Esophagus muscularis mucosa (tissue), 4 donors: ENCODE measurements at regions not wholly inside any gene's neighbourhood (a gene's known extent, or its start where the extent isn't known, plus 50 kb on each side); places are given as distances from the start of the nearest gene placed in this dataset.

ENCODE experiments used
- DNase-seq: peaks from one replicate; pipeline ENCODE4 v3.0.0-alpha.2; 2017; ENCODE audit errors: extremely low spot score
- H3K27ac ChIP-seq, 4 donors: fragments of 200-600 bp; sonication (generic); replicated peaks in 1 of 4; 1 replicate in 3 of 4; 2 replicates in 1 of 4; pipeline ENCODE4 v1.5.1; 2016 to 2019; ENCODE audit warnings: mild to moderate bottlenecking in 1 of 4
- H3K27me3 ChIP-seq, 4 donors: fragments of 200-600 bp; sonication (generic); one replicate each; pipeline versions ENCODE4 v1.5.1 to v1.6.0; 2016 to 2019
- H3K36me3 ChIP-seq, 4 donors: fragments of 200-600 bp; sonication (generic); one replicate each; pipeline ENCODE4 v1.5.1; 2016 to 2019
- H3K4me1 ChIP-seq, 4 donors: fragments of 200-600 bp; sonication (generic); one replicate each; pipeline ENCODE4 v1.5.1; 2016 to 2019
- H3K4me3 ChIP-seq, 4 donors: fragments of 200-600 bp; sonication (generic); 1 replicate in 2 of 4; 2 replicates in 2 of 4; pipeline ENCODE4 v1.5.1; 2016 to 2019; ENCODE audit warnings: mild to moderate bottlenecking in 4 of 4, moderate library complexity in 1 of 4
- H3K9me3 ChIP-seq, 4 donors: fragments of 200-600 bp; sonication (generic); 1 replicate in 3 of 4; 2 replicates in 1 of 4; pipeline ENCODE4 v1.5.1; 2016 to 2019
- CTCF ChIP-seq, 3 experiments: fragments of 200-600 bp in 2 of 3; fragments of 450-650 bp in 1 of 3; sonication (generic) in 2 of 3; IDR thresholded peaks; one replicate each; pipeline ENCODE4 v1.5.1; 2017 to 2019; ENCODE audit warnings: antibody characterized with exemption in 3 of 3, mild to moderate bottlenecking in 2 of 3, moderate library complexity in 1 of 3
- EP300 ChIP-seq: sonication (generic); formaldehyde crosslinking; IDR thresholded peaks from one replicate; pipeline ENCODE4 v1.6.1; 2017; ENCODE audit warnings: antibody characterized with exemption
- POLR2A ChIP-seq: fragments of 450-650 bp; IDR thresholded peaks from one replicate; pipeline ENCODE4 v1.6.1; 2017; ENCODE audit warnings: antibody characterized with exemption, moderate library complexity, mild to moderate bottlenecking, low read depth
- POLR2AphosphoS5 ChIP-seq, 2 donors: sonication (generic); formaldehyde crosslinking; IDR thresholded peaks; one replicate each; pipeline ENCODE4 v1.6.1; 2017; ENCODE audit warnings: antibody characterized with exemption in 2 of 2
- WGBS: methylation state at CpG from one replicate; pipeline ENCODE4 v1.1.5; 2018; 5-methylcytosine and 5-hydroxymethylcytosine counted together
- intact Hi-C: fragments of 100-400 bp; cut with DNase I; formaldehyde crosslinking; loops from one replicate; pipeline ENCODE4 v1.15.1; 2023

GRCh38 chr15:62822228-62822627 lies 220.3 kb upstream of the TPM1 start:
- Histone ChIP-seq H3K27me3 (no peaks in the 10 kb centered on the region), H3K4me3 (no peak overlapping the region), H3K27ac (no peak overlapping the region), H3K36me3 (peaks cover 0 to 44% (median 21%) of the 10 kb centered on the region in 4 donors), H3K9me3 (no peaks in the 10 kb centered on the region), H3K4me1 (peaks cover 0 to 5% (median under 1%) of the 10 kb centered on the region in 4 donors)
- no peak for DNase-seq
- intact Hi-C loops = no loop called here
- 100% methylated on average over 4 of the region's 4 CpGs for WGBS
- TF ChIP-seq CTCF (IDR thresholded peaks at IDR 0.05) = no peak
- no peak for TF ChIP-seq POLR2AphosphoS5 (IDR thresholded peaks at IDR 0.05)
- TF ChIP-seq POLR2A = no peak
- TF ChIP-seq EP300 = no peak

GRCh38 chr15:62823561-62823960 lies 219.0 kb upstream of the TPM1 start:
- intact Hi-C loops = no loop called here
- Histone ChIP-seq H3K36me3 (peaks cover 0 to 44% (median 21%) of the 10 kb centered on the region in 4 donors), H3K27ac (no peak overlapping the region), H3K4me3 (no peak overlapping the region), H3K27me3 (no peaks in the 10 kb centered on the region), H3K9me3 (no peaks in the 10 kb centered on the region), H3K4me1 (peaks cover 0 to 11% (median 5%) of the 10 kb centered on the region in 4 donors)
- DNase-seq = no peak
- TF ChIP-seq EP300 = no peak
- no peak for TF ChIP-seq POLR2AphosphoS5 (IDR thresholded peaks at IDR 0.05)
- TF ChIP-seq CTCF (IDR thresholded peaks at IDR 0.05) = no peak
- no peak for TF ChIP-seq POLR2A
- 96% methylated on average over 6 of the region's 8 CpGs for WGBS

- intact Hi-C loops = no loop called here
- peaks cover 0 to 14% (median 6%) of the 10 kb centered on the region in 4 donors for H3K4me1 ChIP-seq
- no peaks in the 10 kb centered on the region for H3K27me3 ChIP-seq
- peaks cover 0 to 42% (median 20%) of the 10 kb centered on the region in 4 donors for H3K36me3 ChIP-seq
- TF ChIP-seq EP300 (no peak), CTCF (IDR thresholded peaks at IDR 0.05) (no peak), POLR2AphosphoS5 (IDR thresholded peaks at IDR 0.05) (no peak), POLR2A (no peak)
- no peak overlapping the region for H3K4me3 ChIP-seq
- WGBS = 66% methylated on average over 2 of the region's 2 CpGs
- DNase-seq = no peak
- no peaks in the 10 kb centered on the region for H3K9me3 ChIP-seq
- no peak overlapping the region for H3K27ac ChIP-seq
Measured at GRCh38 chr15:62824111-62825015, 218.2 kb upstream of the TPM1 start.

- WGBS = 76% methylated on average over 4 of the region's 4 CpGs
- H3K4me3 ChIP-seq = no peak overlapping the region
- H3K27me3 ChIP-seq = no peaks in the 10 kb centered on the region
- no peaks in the 10 kb centered on the region for H3K9me3 ChIP-seq
- no peak for DNase-seq
- TF ChIP-seq CTCF (IDR thresholded peaks at IDR 0.05) (no peak), POLR2A (no peak), EP300 (no peak), POLR2AphosphoS5 (IDR thresholded peaks at IDR 0.05) (no peak)
- intact Hi-C loops = no loop called here
- no peak overlapping the region for H3K27ac ChIP-seq
- H3K36me3 ChIP-seq = peaks cover 0 to 37% (median 16%) of the 10 kb centered on the region in 4 donors
- peaks cover 0 to 14% (median 6%) of the 10 kb centered on the region in 4 donors for H3K4me1 ChIP-seq
Measured at GRCh38 chr15:62825191-62825590, 217.4 kb upstream of the TPM1 start.
